ENCODE measurements at regions not wholly inside any gene's neighbourhood (a gene's known extent, or its start where the extent isn't known, plus 50 kb on each side); places are given as distances from the start of the nearest gene placed in this dataset.

GRCh38 chr1:208357644-208358507, 113.7 kb upstream of the PLXNA2 start:
- no peak for TF ChIP-seq CTCF (IDR thresholded peaks at IDR 0.05)
- intact Hi-C loops (cut with micrococcal nuclease): no loop called here
- no peak overlapping the region for H3K27ac Mint-ChIP-seq
- H3K9me3 Mint-ChIP-seq: no peaks in the 10 kb centered on the region
- peaks cover 12% of the 10 kb centered on the region for H3K27me3 Mint-ChIP-seq
- POLR2A ChIA-PET: no interaction called here
- H3K4me3 Mint-ChIP-seq: no peak overlapping the region
- DNase-seq: no peak
- no peak for ATAC-seq
- H3K36me3 Mint-ChIP-seq (ENCODE audit: low read depth): no peaks in the 10 kb centered on the region
- CTCF ChIA-PET: no interaction called here
- H3K4me1 Mint-ChIP-seq (ENCODE audit: low read depth): no peaks in the 10 kb centered on the region

- Mint-ChIP-seq H3K36me3 (ENCODE audit: low read depth) (no peaks in the 10 kb centered on the region), H3K4me1 (ENCODE audit: low read depth) (no peaks in the 10 kb centered on the region), H3K4me3 (no peak overlapping the region), H3K9me3 (no peaks in the 10 kb centered on the region), H3K27ac (no peak overlapping the region), H3K27me3 (peaks cover 12% of the 10 kb centered on the region)
- TF ChIP-seq CTCF (IDR thresholded peaks at IDR 0.05): no peak
- no peak for ATAC-seq
- ChIA-PET CTCF (no interaction called here), POLR2A (no interaction called here)
- no peak for DNase-seq
- intact Hi-C loops (cut with micrococcal nuclease): no loop called here
Observed at GRCh38 chr1:208358651-208359050, 114.5 kb upstream of the PLXNA2 start.

GRCh38 chr1:208362011-208362410, 117.8 kb upstream of the PLXNA2 start:
- intact Hi-C loops (cut with micrococcal nuclease): no loop called here
- DNase-seq (no peak), ATAC-seq (no peak)
- ChIA-PET POLR2A (no interaction called here), CTCF (no interaction called here)
- Mint-ChIP-seq H3K27me3 (peaks cover 17% of the 10 kb centered on the region), H3K4me1 (ENCODE audit: low read depth) (no peaks in the 10 kb centered on the region), H3K4me3 (no peak overlapping the region), H3K9me3 (no peaks in the 10 kb centered on the region), H3K27ac (no peak overlapping the region), H3K36me3 (ENCODE audit: low read depth) (no peaks in the 10 kb centered on the region)
- TF ChIP-seq CTCF (IDR thresholded peaks at IDR 0.05): no peak

- Mint-ChIP-seq H3K9me3 (no peaks in the 10 kb centered on the region), H3K27ac (no peak overlapping the region), H3K4me1 (ENCODE audit: low read depth) (no peaks in the 10 kb centered on the region), H3K36me3 (ENCODE audit: low read depth) (no peaks in the 10 kb centered on the region), H3K4me3 (no peak overlapping the region), H3K27me3 (peaks cover 14% of the 10 kb centered on the region)
- ATAC-seq (no peak), DNase-seq (no peak)
- intact Hi-C loops (cut with micrococcal nuclease): no loop called here
- no peak for TF ChIP-seq CTCF (IDR thresholded peaks at IDR 0.05)
- CTCF ChIA-PET: no interaction called here
- POLR2A ChIA-PET: interaction anchor here (0.6 kb wide), 1 partner anchor 33 kb away, joined by 3 read pairs; no protein-coding TSS in a partner anchor
Observed at GRCh38 chr1:208366559-208366958, 122.4 kb upstream of the PLXNA2 start.

GRCh38 chr1:208369045-208369444, 124.9 kb upstream of the PLXNA2 start:
- ATAC-seq (no peak), DNase-seq (no peak)
- Mint-ChIP-seq H3K4me3 (no peak overlapping the region), H3K27ac (no peak overlapping the region), H3K9me3 (no peaks in the 10 kb centered on the region), H3K4me1 (ENCODE audit: low read depth) (no peaks in the 10 kb centered on the region), H3K36me3 (ENCODE audit: low read depth) (no peaks in the 10 kb centered on the region), H3K27me3 (peaks cover 8% of the 10 kb centered on the region)
- intact Hi-C loops (cut with micrococcal nuclease): no loop called here
- TF ChIP-seq CTCF (IDR thresholded peaks at IDR 0.05): no peak
- ChIA-PET CTCF (no interaction called here), POLR2A (no interaction called here)
